Esophagus squamous epithelium (tissue), 5 donors: ENCODE measurements at regions not wholly inside any gene's neighbourhood (a gene's known extent, or its start where the extent isn't known, plus 50 kb on each side); places are given as distances from the start of the nearest gene placed in this dataset.

Experiments used
- DNase-seq: peaks from one replicate; lab custom pipeline; 2025; lab: John Stamatoyannopoulos, UW
- H3K27ac ChIP-seq, 4 donors: fragments of 200-600 bp; sonication (generic); one replicate each; pipeline ENCODE4 v1.5.1; 2016 to 2019; ENCODE audit warnings: mild to moderate bottlenecking in 1 of 4
- H3K27me3 ChIP-seq, 4 donors: fragments of 200-600 bp; sonication (generic); 1 replicate in 3 of 4; 2 replicates in 1 of 4; pipeline versions ENCODE4 v1.5.1 to v1.6.0; 2017 to 2021; ENCODE audit warnings: antibody characterized with exemption in 1 of 4
- H3K36me3 ChIP-seq, 3 donors: fragments of 200-600 bp; sonication (generic); one replicate each; pipeline ENCODE4 v1.5.1; 2016 to 2019
- H3K4me1 ChIP-seq, 3 donors: fragments of 200-600 bp; sonication (generic); one replicate each; pipeline ENCODE4 v1.5.1; 2017 to 2019
- H3K4me3 ChIP-seq, 4 donors: fragments of 200-600 bp; sonication (generic); 1 replicate in 3 of 4; 2 replicates in 1 of 4; pipeline ENCODE4 v1.5.1; 2016 to 2019; ENCODE audit warnings: mild to moderate bottlenecking in 2 of 4, moderate library complexity in 1 of 4
- H3K9me3 ChIP-seq, 3 donors: fragments of 200-600 bp; sonication (generic); one replicate each; pipeline ENCODE4 v1.5.1; 2016 to 2019
- POLR2A ChIP-seq, 4 donors: fragments of 450-650 bp; IDR thresholded peaks; one replicate each; pipeline ENCODE4 v1.6.1; 2017; ENCODE audit warnings: antibody characterized with exemption in 4 of 4, mild to moderate bottlenecking in 4 of 4, moderate library complexity in 3 of 4
- WGBS, 2 donors: methylation state at CpG; one replicate each; pipeline ENCODE4 v1.1.5; 2018; 5-methylcytosine and 5-hydroxymethylcytosine counted together
- intact Hi-C: fragments of 100-400 bp; cut with DNase I; formaldehyde crosslinking; loops from one replicate; pipeline ENCODE4 v1.15.0; 2022
- TF ChIP-seq, protein P1 (sequence below), 6 experiments: fragments of 450-650 bp in 4 of 6; fragments of 200-600 bp in 2 of 6; sonication (generic) in 2 of 6; IDR thresholded peaks; one replicate each; pipeline ENCODE4 v1.5.1; 2016 to 2019; ENCODE audit warnings: antibody characterized with exemption in 6 of 6, mild to moderate bottlenecking in 4 of 6, moderate library complexity in 4 of 6
- donor health status: DM: yes; HTN: yes; CAD: no.

- 72 to 76% methylated on average over 4 of the region's 4 CpGs for WGBS, 2 donors
- intact Hi-C loops = no loop called here
- Histone ChIP-seq H3K4me1 (peaks cover 0 to 11% (median 0%) of the 10 kb centered on the region in 3 donors), H3K36me3 (no peaks in the 10 kb centered on the region), H3K27me3 (peaks cover 0 to 15% (median 0%) of the 10 kb centered on the region in 4 donors), H3K27ac (no peak overlapping the region), H3K9me3 (no peaks in the 10 kb centered on the region), H3K4me3 (no peak overlapping the region)
- DNase-seq = no peak
- TF ChIP-seq, protein P1, sequence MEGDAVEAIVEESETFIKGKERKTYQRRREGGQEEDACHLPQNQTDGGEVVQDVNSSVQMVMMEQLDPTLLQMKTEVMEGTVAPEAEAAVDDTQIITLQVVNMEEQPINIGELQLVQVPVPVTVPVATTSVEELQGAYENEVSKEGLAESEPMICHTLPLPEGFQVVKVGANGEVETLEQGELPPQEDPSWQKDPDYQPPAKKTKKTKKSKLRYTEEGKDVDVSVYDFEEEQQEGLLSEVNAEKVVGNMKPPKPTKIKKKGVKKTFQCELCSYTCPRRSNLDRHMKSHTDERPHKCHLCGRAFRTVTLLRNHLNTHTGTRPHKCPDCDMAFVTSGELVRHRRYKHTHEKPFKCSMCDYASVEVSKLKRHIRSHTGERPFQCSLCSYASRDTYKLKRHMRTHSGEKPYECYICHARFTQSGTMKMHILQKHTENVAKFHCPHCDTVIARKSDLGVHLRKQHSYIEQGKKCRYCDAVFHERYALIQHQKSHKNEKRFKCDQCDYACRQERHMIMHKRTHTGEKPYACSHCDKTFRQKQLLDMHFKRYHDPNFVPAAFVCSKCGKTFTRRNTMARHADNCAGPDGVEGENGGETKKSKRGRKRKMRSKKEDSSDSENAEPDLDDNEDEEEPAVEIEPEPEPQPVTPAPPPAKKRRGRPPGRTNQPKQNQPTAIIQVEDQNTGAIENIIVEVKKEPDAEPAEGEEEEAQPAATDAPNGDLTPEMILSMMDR (IDR thresholded peaks at IDR 0.05) = no peak
- TF ChIP-seq POLR2A (IDR thresholded peaks at IDR 0.05) = no peak
Measured at GRCh38 chr11:45565446-45565988, 99.9 kb downstream of the CHST1 start.

DNA sequence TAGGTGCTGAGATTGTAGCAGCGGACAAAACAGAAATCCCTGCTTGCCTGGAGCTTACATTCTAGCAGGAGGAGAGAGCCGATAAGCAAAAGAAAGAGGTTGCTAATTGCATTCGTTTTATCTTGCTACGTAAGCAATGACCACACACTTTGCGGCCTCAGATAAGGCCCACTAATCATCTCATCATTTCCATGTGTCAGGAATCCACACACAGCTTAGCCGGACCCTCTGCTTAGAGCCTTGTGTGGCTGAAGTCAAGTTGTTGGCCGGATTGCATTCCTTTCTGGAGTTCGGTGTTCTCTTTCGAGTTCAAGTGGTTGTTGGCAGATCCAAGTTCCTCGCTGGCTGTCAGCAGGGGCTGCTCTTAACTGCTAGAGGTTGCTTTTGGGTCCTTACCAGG lies 101.6 kb downstream of the CHST1 start:
- no peak for DNase-seq
- H3K4me1 ChIP-seq = peaks cover 0 to 16% (median 0%) of the 10 kb centered on the region in 3 donors
- no peak overlapping the region for H3K27ac ChIP-seq
- peaks cover 0 to 15% (median 0%) of the 10 kb centered on the region in 4 donors for H3K27me3 ChIP-seq
- TF ChIP-seq, protein P1 (IDR thresholded peaks at IDR 0.05) = no peak
- TF ChIP-seq POLR2A (IDR thresholded peaks at IDR 0.05) = no peak
- 46 to 48% methylated on average over 9 to 10 of the region's 10 CpGs for WGBS, 2 donors
- H3K4me3 ChIP-seq = no peak overlapping the region
- intact Hi-C loops = no loop called here
- H3K36me3 ChIP-seq = no peaks in the 10 kb centered on the region
- no peaks in the 10 kb centered on the region for H3K9me3 ChIP-seq

- H3K9me3 ChIP-seq = no peaks in the 10 kb centered on the region
- intact Hi-C loops = no loop called here
- WGBS, 2 donors = 23% methylated on average over 2 of the region's 2 CpGs; no CpG with 5 or more reads in 1 of the 2 donors
Measured at GRCh38 chr11:45563171-45563570, 102.3 kb downstream of the CHST1 start.

GRCh38 chr11:45560913-45561281 lies 104.5 kb downstream of the CHST1 start:
- TF ChIP-seq, protein P1 (IDR thresholded peaks at IDR 0.05) = no peak
- 13 to 46% methylated on average over 9 to 11 of the region's 12 CpGs for WGBS, 2 donors
- Histone ChIP-seq H3K4me1 (peaks cover 0 to 16% (median 0%) of the 10 kb centered on the region in 3 donors), H3K27ac (no peak overlapping the region), H3K4me3 (no peak overlapping the region), H3K27me3 (peaks cover 0 to 15% (median 0%) of the 10 kb centered on the region in 4 donors), H3K9me3 (no peaks in the 10 kb centered on the region), H3K36me3 (no peaks in the 10 kb centered on the region)
- intact Hi-C loops = no loop called here
- no peak for DNase-seq

More at GRCh38 chr11:45563171-45563570, 102.3 kb downstream of the CHST1 start:
- DNase-seq = no peak
- TF ChIP-seq POLR2A (IDR thresholded peaks at IDR 0.05) = no peak
- peaks cover 0 to 15% (median 0%) of the 10 kb centered on the region in 4 donors for H3K27me3 ChIP-seq
- peaks cover 0 to 16% (median 0%) of the 10 kb centered on the region in 3 donors for H3K4me1 ChIP-seq
- no peak overlapping the region for H3K4me3 ChIP-seq
- H3K27ac ChIP-seq = no peak overlapping the region
- no peaks in the 10 kb centered on the region for H3K36me3 ChIP-seq

DNA sequence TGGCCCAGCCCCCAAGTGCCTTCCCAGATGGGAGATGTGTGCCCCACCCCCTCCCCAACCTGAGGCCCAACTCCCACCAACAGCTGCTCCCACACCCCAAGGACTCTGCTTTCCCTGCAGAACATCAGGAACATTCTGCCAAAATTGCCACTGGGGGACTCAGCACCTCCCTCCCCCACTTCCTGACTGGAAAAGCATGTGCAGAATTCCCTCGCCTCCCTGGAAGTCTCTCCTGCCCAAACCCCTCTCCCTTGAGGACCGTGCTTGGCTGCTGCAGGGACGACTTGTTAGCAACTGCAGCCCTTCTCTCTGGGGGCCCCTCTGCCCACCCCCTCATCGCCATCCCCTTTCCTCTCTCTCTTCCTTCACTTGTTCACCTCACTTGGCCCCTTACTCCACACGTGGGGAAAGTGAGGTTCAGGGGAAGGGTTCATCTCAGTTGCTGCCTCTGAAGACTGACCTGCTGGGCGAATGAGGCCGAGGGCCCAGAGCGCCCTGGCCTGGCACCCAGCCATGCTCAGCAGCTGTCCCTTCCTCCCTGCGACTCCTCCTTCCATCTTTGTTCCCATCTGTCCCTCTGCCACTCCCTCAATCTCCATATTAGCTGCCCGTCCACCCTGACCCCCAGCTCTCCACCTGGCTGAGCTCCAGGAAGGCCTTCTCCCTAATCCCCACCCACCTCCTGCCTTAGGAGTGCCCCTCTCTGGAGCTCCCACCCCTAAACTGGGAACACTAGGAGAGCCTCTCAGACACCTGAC lies 105.1 kb downstream of the CHST1 start:
- H3K27me3 ChIP-seq = peaks cover 0 to 15% (median 0%) of the 10 kb centered on the region in 4 donors
- intact Hi-C loops = no loop called here
- no peaks in the 10 kb centered on the region for H3K9me3 ChIP-seq
- peaks cover 0 to 16% (median 0%) of the 10 kb centered on the region in 3 donors for H3K4me1 ChIP-seq
- 44 to 48% methylated on average over 10 of the region's 10 CpGs for WGBS, 2 donors
- H3K36me3 ChIP-seq = no peaks in the 10 kb centered on the region
- no peak for DNase-seq
- no peak for TF ChIP-seq POLR2A (IDR thresholded peaks at IDR 0.05)
- TF ChIP-seq, protein P1 (IDR thresholded peaks at IDR 0.05) = no peak
- no peak overlapping the region for H3K27ac ChIP-seq
- no peak overlapping the region for H3K4me3 ChIP-seq
